Endothelial cell of umbilical vein (primary cell): ENCODE measurements at regions not wholly inside any gene's neighbourhood (a gene's known extent, or its start where the extent isn't known, plus 50 kb on each side); places are given as distances from the start of the nearest gene placed in this dataset.

Experiments used
- BruUV-seq: library from RNA; stranded (reverse); fragments of 400-500 nt; replicated peaks from 2 replicates; lab custom pipeline; 2021; lab: Mats Ljungman, UMichigan
- CTCF ChIA-PET: fragments of 300-600, 350-600 bp; sonication (Branson Sonifier 250); formaldehyde crosslinking; loops from one replicate; lab custom pipeline; 2021; ENCODE audit warnings: antibody characterized with exemption, inconsistent platforms; lab: Charles Lee
- POLR2A ChIA-PET: fragments of 300-600, 350-600 bp; sonication (Branson Sonifier 250); formaldehyde crosslinking; loops from one replicate; lab custom pipeline; 2021; ENCODE audit warnings: antibody characterized with exemption, inconsistent platforms; lab: Charles Lee
- DNase-seq: peaks from one replicate; pipeline ENCODE4 v3.0.0-alpha.2; 2011; ENCODE audit warnings: low read depth, low spot score
- FAIRE-seq: peaks from 2 replicates; lab custom pipeline; 2011; peaks lifted over from hg19 to GRCh38; lab: Jason Lieb, UNC
- H2AFZ ChIP-seq: 2 replicates; pipeline ENCODE4 v1.6.0; 2012; ENCODE audit warnings: low read depth, low read length, control low read depth, inconsistent platforms
- H3K27ac ChIP-seq: 2 replicates; pipeline ENCODE4 v1.5.1; 2011; ENCODE audit warnings: low read depth, mild to moderate bottlenecking, control low read depth, low read length, moderate library complexity; ENCODE audit not compliant: insufficient read depth
- H3K27me3 ChIP-seq, 2 experiments: 2 replicates each; pipeline versions ENCODE4 v1.6.0 to v1.6.1; 2011; ENCODE audit warnings: low read length in 2 of 2, mixed read lengths in 1 of 2; ENCODE audit not compliant: control insufficient read depth in 2 of 2, insufficient read depth in 2 of 2
- H3K36me3 ChIP-seq, 2 experiments: 2 replicates in 1 of 2; 3 replicates in 1 of 2; pipeline ENCODE4 v1.5.1; 2011; ENCODE audit warnings: low read length in 2 of 2, mild to moderate bottlenecking in 1 of 2, moderate library complexity in 1 of 2; ENCODE audit not compliant: control insufficient read depth in 2 of 2, insufficient read depth in 2 of 2; ENCODE audit errors: extremely low read depth in 1 of 2
- H3K4me1 ChIP-seq: 3 replicates; pipeline ENCODE4 v1.5.1; 2011; ENCODE audit warnings: mild to moderate bottlenecking, low read length; ENCODE audit not compliant: control insufficient read depth, insufficient read depth; ENCODE audit errors: extremely low read depth
- H3K4me2 ChIP-seq: 2 replicates; pipeline ENCODE4 v1.6.1; 2011; ENCODE audit warnings: low read length, control low read depth, mixed read lengths; ENCODE audit not compliant: insufficient read depth
- H3K4me3 ChIP-seq, 3 experiments: fragments of 200-600 bp in 1 of 3; sonication (generic), shearing (Covaris generic) in 1 of 3; replicated peaks in 1 of 3; 2 replicates each; pipeline ENCODE4 v1.5.1; 2011 to 2016; ENCODE audit warnings: control low read depth in 3 of 3, low read length in 3 of 3, mild to moderate bottlenecking in 2 of 3, inconsistent platforms in 1 of 3, low read depth in 1 of 3, moderate library complexity in 1 of 3; ENCODE audit not compliant: insufficient read depth in 1 of 3
- H3K79me2 ChIP-seq: 2 replicates; pipeline ENCODE4 v1.6.0; 2012; ENCODE audit warnings: low read length, inconsistent platforms; ENCODE audit not compliant: control insufficient read depth, insufficient read depth
- H3K9ac ChIP-seq: replicated peaks from 2 replicates; pipeline ENCODE3; 2011; ENCODE audit warnings: low read length, control low read depth; ENCODE audit not compliant: insufficient read depth; ENCODE audit errors: extremely low read depth
- H3K9me1 ChIP-seq: replicated peaks from 3 replicates; pipeline ENCODE4 v1.6.0; 2011; ENCODE audit warnings: mild to moderate bottlenecking, low read length; ENCODE audit not compliant: control insufficient read depth, insufficient read depth; ENCODE audit errors: extremely low read depth
- H3K9me3 ChIP-seq: replicated peaks from 2 replicates; pipeline ENCODE4 v1.5.1; 2012; ENCODE audit warnings: low read length, inconsistent platforms; ENCODE audit not compliant: control insufficient read depth, insufficient read depth
- H4K20me1 ChIP-seq: replicated peaks from 2 replicates; pipeline ENCODE3; 2011; ENCODE audit warnings: mild to moderate bottlenecking, low read length; ENCODE audit not compliant: control insufficient read depth, insufficient read depth; ENCODE audit errors: extremely low read depth
- EZH2 ChIP-seq: IDR thresholded peaks from 2 replicates; pipeline ENCODE4 v1.6.1; 2012; ENCODE audit warnings: borderline replicate concordance, low read depth, mild to moderate bottlenecking, moderate library complexity, low read length, inconsistent platforms; ENCODE audit not compliant: severe bottlenecking
- FOS ChIP-seq: IDR thresholded peaks from 2 replicates; pipeline ENCODE4 v1.6.1; 2011; ENCODE audit warnings: mild to moderate bottlenecking, low read length, moderate library complexity, borderline replicate concordance; ENCODE audit not compliant: insufficient read depth
- GATA2 ChIP-seq: IDR thresholded peaks from 2 replicates; pipeline ENCODE4 v1.7.0; 2011; ENCODE audit warnings: low read depth, mild to moderate bottlenecking, moderate library complexity, mixed read lengths, low read length; ENCODE audit not compliant: insufficient read length, insufficient read depth
- JUN ChIP-seq: IDR thresholded peaks from 2 replicates; pipeline ENCODE4 v1.6.1; 2011; ENCODE audit warnings: borderline replicate concordance, low read depth; ENCODE audit not compliant: insufficient read length, insufficient read depth
- MYC ChIP-seq: IDR thresholded peaks from one replicate; pipeline ENCODE4 v1.6.1; 2011; ENCODE audit warnings: mild to moderate bottlenecking, low read depth, low read length
- POLR2A ChIP-seq: IDR thresholded peaks from 2 replicates; pipeline ENCODE4 v1.6.1; 2012; ENCODE audit warnings: low read depth, mild to moderate bottlenecking, control low read depth, low read length
- POLR2AphosphoS5 ChIP-seq: IDR thresholded peaks from 2 replicates; pipeline ENCODE4 v1.6.1; 2012; ENCODE audit warnings: low read depth, mild to moderate bottlenecking, control low read depth, low read length, moderate library complexity; ENCODE audit not compliant: insufficient read depth
- dilution Hi-C: fragments of 300-500 bp; cut with MboI; formaldehyde crosslinking; loops from one replicate; pipeline ENCODE4 v1.15.0; 2019; ENCODE audit warnings: low sequenced_read_pairs; ENCODE audit not compliant: extremely low pct_ligation_motif_present
- intact Hi-C: fragments of 100-400 bp; cut with micrococcal nuclease; formaldehyde crosslinking; loops from one replicate; pipeline ENCODE4 v1.10.0; 2022
- TF ChIP-seq, protein P1 (sequence below), 2 donors: IDR thresholded peaks; 1 replicate in 1 of 2; 2 replicates in 1 of 2; pipeline ENCODE4 v1.5.1; 2011; ENCODE audit warnings: low read length in 2 of 2, mild to moderate bottlenecking in 2 of 2, moderate library complexity in 2 of 2, control low read depth in 1 of 2, inconsistent platforms in 1 of 2, low read depth in 1 of 2; ENCODE audit not compliant: insufficient read depth in 1 of 2; ENCODE audit errors: extremely low read depth in 1 of 2

DNA sequence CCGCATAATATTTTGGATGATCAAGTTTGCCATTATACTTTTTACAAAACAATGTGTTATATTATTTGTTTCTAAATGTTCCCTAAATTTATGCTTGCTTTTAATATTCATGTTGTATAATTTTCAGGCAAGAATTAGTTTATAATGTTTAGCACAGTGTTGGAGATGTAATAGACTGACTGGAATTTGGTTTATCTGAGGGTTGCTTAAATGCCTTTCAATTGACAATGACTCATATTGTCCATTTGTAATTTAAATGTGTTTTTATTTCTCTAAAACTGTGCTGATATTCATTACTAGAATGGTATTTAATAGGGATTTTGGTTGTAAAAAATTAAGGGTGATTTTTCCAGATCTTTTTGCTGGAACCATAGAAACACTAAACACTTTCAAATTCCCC is 788.4 kb downstream of the SLC6A15 start:
- H3K79me2 ChIP-seq, result no peaks in the 10 kb centered on the region
- no peaks in the 10 kb centered on the region for H3K9me3 ChIP-seq
- H3K27ac ChIP-seq, result no peak overlapping the region
- POLR2A ChIA-PET, result no interaction called here
- no peaks in the 10 kb centered on the region for H3K4me1 ChIP-seq
- H3K27me3 ChIP-seq, result no peaks in the 10 kb centered on the region
- dilution Hi-C loops, result no loop called here
- H3K36me3 ChIP-seq, result no peaks in the 10 kb centered on the region
- CTCF ChIA-PET, result no interaction called here
- no TSS peak for BruUV-seq
- no peak overlapping the region for H3K4me3 ChIP-seq
- no peak for DNase-seq
- FAIRE-seq, result no peak
- TF ChIP-seq, protein P1, sequence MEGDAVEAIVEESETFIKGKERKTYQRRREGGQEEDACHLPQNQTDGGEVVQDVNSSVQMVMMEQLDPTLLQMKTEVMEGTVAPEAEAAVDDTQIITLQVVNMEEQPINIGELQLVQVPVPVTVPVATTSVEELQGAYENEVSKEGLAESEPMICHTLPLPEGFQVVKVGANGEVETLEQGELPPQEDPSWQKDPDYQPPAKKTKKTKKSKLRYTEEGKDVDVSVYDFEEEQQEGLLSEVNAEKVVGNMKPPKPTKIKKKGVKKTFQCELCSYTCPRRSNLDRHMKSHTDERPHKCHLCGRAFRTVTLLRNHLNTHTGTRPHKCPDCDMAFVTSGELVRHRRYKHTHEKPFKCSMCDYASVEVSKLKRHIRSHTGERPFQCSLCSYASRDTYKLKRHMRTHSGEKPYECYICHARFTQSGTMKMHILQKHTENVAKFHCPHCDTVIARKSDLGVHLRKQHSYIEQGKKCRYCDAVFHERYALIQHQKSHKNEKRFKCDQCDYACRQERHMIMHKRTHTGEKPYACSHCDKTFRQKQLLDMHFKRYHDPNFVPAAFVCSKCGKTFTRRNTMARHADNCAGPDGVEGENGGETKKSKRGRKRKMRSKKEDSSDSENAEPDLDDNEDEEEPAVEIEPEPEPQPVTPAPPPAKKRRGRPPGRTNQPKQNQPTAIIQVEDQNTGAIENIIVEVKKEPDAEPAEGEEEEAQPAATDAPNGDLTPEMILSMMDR (IDR thresholded peaks at IDR 0.05; ENCODE audit: extremely low read depth in 1 of 2, insufficient read depth in 1 of 2, low read depth in 1 of 2, low read length in 2 of 2), result no peak
- TF ChIP-seq EZH2 (no peak), FOS (no peak), MYC (no peak), POLR2AphosphoS5 (no peak)
- H2AFZ ChIP-seq, result no peak overlapping the region
- intact Hi-C loops, result no loop called here
- H3K9me1 ChIP-seq, result no peaks in the 10 kb centered on the region
- H3K9ac ChIP-seq, result no peak overlapping the region
- H4K20me1 ChIP-seq, result no peaks in the 10 kb centered on the region
- no peak overlapping the region for H3K4me2 ChIP-seq

DNA sequence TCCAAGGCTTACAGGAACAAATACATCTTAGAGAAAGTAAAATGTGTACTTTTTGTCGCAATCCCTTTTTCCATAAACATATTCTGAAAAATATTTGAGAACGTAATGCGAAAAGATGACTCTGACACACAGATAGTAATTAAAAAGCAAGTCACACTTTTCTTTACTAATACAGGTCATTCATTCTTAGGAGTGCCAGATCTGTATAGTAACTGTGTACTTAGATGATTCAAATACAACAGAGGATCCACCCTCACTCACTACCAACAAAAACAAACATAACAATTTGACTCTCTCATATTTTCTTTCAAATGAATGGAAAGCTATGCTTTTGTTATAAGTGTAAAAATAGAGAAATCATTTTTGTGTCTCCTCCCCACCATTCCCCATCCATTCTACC is 795.4 kb downstream of the SLC6A15 start:
- no peak overlapping the region for H3K4me2 ChIP-seq
- DNase-seq, result no peak
- no peak for FAIRE-seq
- intact Hi-C loops (no loop called here), dilution Hi-C loops (no loop called here)
- H3K9me1 ChIP-seq, result no peaks in the 10 kb centered on the region
- no peaks in the 10 kb centered on the region for H3K36me3 ChIP-seq
- TF ChIP-seq MYC (no peak), FOS (no peak), GATA2 (no peak), POLR2A (no peak), JUN (no peak)
- TF ChIP-seq, protein P1 (IDR thresholded peaks at IDR 0.05; ENCODE audit: extremely low read depth in 1 of 2, insufficient read depth in 1 of 2, low read depth in 1 of 2, low read length in 2 of 2), result no peak
- no peak overlapping the region for H3K9ac ChIP-seq
- CTCF ChIA-PET, result no interaction called here
- H3K4me1 ChIP-seq, result no peaks in the 10 kb centered on the region
- no peaks in the 10 kb centered on the region for H3K9me3 ChIP-seq
- POLR2A ChIA-PET, result no interaction called here
- BruUV-seq, result no TSS peak
- H4K20me1 ChIP-seq, result no peaks in the 10 kb centered on the region
- no peak overlapping the region for H3K4me3 ChIP-seq
- H3K27ac ChIP-seq, result no peak overlapping the region
- H3K79me2 ChIP-seq, result no peaks in the 10 kb centered on the region
- H2AFZ ChIP-seq, result no peak overlapping the region
- H3K27me3 ChIP-seq, result no peaks in the 10 kb centered on the region
